OCI-LY7 (cell line): ENCODE measurements at regions not wholly inside any gene's neighbourhood (a gene's known extent, or its start where the extent isn't known, plus 50 kb on each side); places are given as distances from the start of the nearest gene placed in this dataset.

Experiments used
- CTCF ChIP-seq: fragments of 200-600 bp; sonication (generic); conservative IDR thresholded peaks from 2 replicates; pipeline ENCODE4 v1.5.1; 2014; ENCODE audit warnings: mild to moderate bottlenecking, antibody characterized with exemption, low read length, moderate library complexity, mixed read lengths
- EZH2phosphoT487 ChIP-seq: fragments of 200-600 bp; sonication (generic); IDR thresholded peaks from 2 replicates; pipeline ENCODE4 v1.6.1; 2018; ENCODE audit warnings: low read depth, borderline replicate concordance, mild to moderate bottlenecking, mixed run types, antibody characterized with exemption, low read length, moderate library complexity, mixed read lengths

- no peak for TF ChIP-seq CTCF
- no peak for TF ChIP-seq EZH2phosphoT487
Observed at GRCh38 chr14:34223373-34224148, 238.5 kb downstream of the SPTSSA start.
